Thoracic aorta (tissue), 2 donors: ENCODE measurements at regions not wholly inside any gene's neighbourhood (a gene's known extent, or its start where the extent isn't known, plus 50 kb on each side); places are given as distances from the start of the nearest gene placed in this dataset.

ENCODE experiments used
- ATAC-seq: fragments of 150-250 bp; one replicate; pipeline ENCODE4 v1.8.0; 2017; ENCODE audit warnings: low read depth; ENCODE audit not compliant: insufficient number of reproducible peaks, low FRiP score
- DNase-seq: peaks from one replicate; pipeline ENCODE4 v3.0.0-alpha.2; 2020; ENCODE audit warnings: low spot score
- H3K27ac ChIP-seq, 2 donors: fragments of 200-600 bp; sonication (generic); 1 replicate in 1 of 2; 2 replicates in 1 of 2; pipeline ENCODE4 v1.5.1; 2016; ENCODE audit warnings: mild to moderate bottlenecking in 2 of 2, moderate library complexity in 2 of 2
- H3K27me3 ChIP-seq: fragments of 200-600 bp; sonication (generic); replicated peaks from 2 replicates; pipeline ENCODE4 v1.6.0; 2016; ENCODE audit warnings: mild to moderate bottlenecking; ENCODE audit not compliant: insufficient read depth
- H3K36me3 ChIP-seq: fragments of 200-600 bp; sonication (generic); one replicate; pipeline ENCODE4 v1.5.1; 2016
- H3K4me1 ChIP-seq, 2 donors: fragments of 200-600 bp; sonication (generic); 1 replicate in 1 of 2; 2 replicates in 1 of 2; pipeline versions ENCODE4 v1.5.1 to v1.6.0; 2016; ENCODE audit warnings: low read depth in 2 of 2, mild to moderate bottlenecking in 1 of 2; ENCODE audit not compliant: control insufficient read depth in 1 of 2
- H3K4me3 ChIP-seq: fragments of 200-600 bp; sonication (generic); 2 replicates; pipeline ENCODE4 v1.5.1; 2016; ENCODE audit warnings: mild to moderate bottlenecking
- H3K9me3 ChIP-seq: fragments of 200-600 bp; sonication (generic); 2 replicates; pipeline ENCODE4 v1.5.1; 2016
- CTCF ChIP-seq: fragments of 200-600 bp; sonication (generic); IDR thresholded peaks from one replicate; pipeline ENCODE4 v1.5.1; 2019; ENCODE audit warnings: antibody characterized with exemption

- H3K27me3 ChIP-seq: no peaks in the 10 kb centered on the region
- TF ChIP-seq CTCF: no peak
- no peak for ATAC-seq
- no peak overlapping the region for H3K4me3 ChIP-seq
- H3K4me1 ChIP-seq: no peaks in the 10 kb centered on the region
- H3K36me3 ChIP-seq: no peaks in the 10 kb centered on the region
- no peak overlapping the region for H3K27ac ChIP-seq
- no peak for DNase-seq
- H3K9me3 ChIP-seq: peaks cover 13% of the 10 kb centered on the region
Observed at GRCh38 chr12:87074781-87075180, 818.6 kb upstream of the MGAT4C start.

- H3K4me3 ChIP-seq: no peak overlapping the region
- no peaks in the 10 kb centered on the region for H3K36me3 ChIP-seq
- no peaks in the 10 kb centered on the region for H3K4me1 ChIP-seq
- no peaks in the 10 kb centered on the region for H3K27me3 ChIP-seq
- DNase-seq (no peak), ATAC-seq (no peak)
- TF ChIP-seq CTCF: no peak
- H3K27ac ChIP-seq: no peak overlapping the region
- no peaks in the 10 kb centered on the region for H3K9me3 ChIP-seq
Observed at GRCh38 chr12:87066326-87066725, 810.1 kb upstream of the MGAT4C start.

- Histone ChIP-seq H3K9me3 (no peaks in the 10 kb centered on the region), H3K36me3 (no peaks in the 10 kb centered on the region), H3K27ac (no peak overlapping the region), H3K4me3 (no peak overlapping the region), H3K4me1 (no peaks in the 10 kb centered on the region), H3K27me3 (no peaks in the 10 kb centered on the region)
- no peak for TF ChIP-seq CTCF
- DNase-seq (no peak), ATAC-seq (no peak)
Observed at GRCh38 chr12:87059231-87059630, 803.0 kb upstream of the MGAT4C start.

GRCh38 chr12:87054226-87054625, 798.0 kb upstream of the MGAT4C start:
- Histone ChIP-seq H3K4me3 (no peak overlapping the region), H3K36me3 (no peaks in the 10 kb centered on the region), H3K9me3 (no peaks in the 10 kb centered on the region), H3K27me3 (no peaks in the 10 kb centered on the region), H3K27ac (no peak overlapping the region), H3K4me1 (no peaks in the 10 kb centered on the region)
- ATAC-seq (no peak), DNase-seq (no peak)
- no peak for TF ChIP-seq CTCF

- no peak for ATAC-seq
Observed at GRCh38 chr12:87051621-87052020, 795.4 kb upstream of the MGAT4C start.

More at GRCh38 chr12:87051621-87052020, 795.4 kb upstream of the MGAT4C start:
- H3K27ac ChIP-seq: no peak overlapping the region
- DNase-seq: no peak
- no peaks in the 10 kb centered on the region for H3K36me3 ChIP-seq
- H3K27me3 ChIP-seq: no peaks in the 10 kb centered on the region
- H3K4me1 ChIP-seq: no peaks in the 10 kb centered on the region
- no peak overlapping the region for H3K4me3 ChIP-seq
- no peaks in the 10 kb centered on the region for H3K9me3 ChIP-seq
- TF ChIP-seq CTCF: no peak
